BLaER1 treated with 17β-estradiol and CSF1 and Interleukin-3, amounts not matched to agents 10 nM and 100 nM (cell line): ENCODE measurements at regions not wholly inside any gene's neighbourhood (a gene's known extent, or its start where the extent isn't known, plus 50 kb on each side); places are given as distances from the start of the nearest gene placed in this dataset.
"Not testable (repeated sequence)": the region's sequence is repeated elsewhere in the genome, so short reads cannot be mapped to it uniquely, and the experiment has no call there.

Experiments used
- H3K27ac ChIP-seq, 11 experiments: shearing (Covaris generic); formaldehyde crosslinking; 2 replicates each; pipeline ENCODE4 v1.8.1; 2022
- H3K27me3 ChIP-seq, 11 experiments: shearing (Covaris generic); formaldehyde crosslinking; 2 replicates each; pipeline ENCODE4 v1.8.1; 2022
- H3K36me3 ChIP-seq, 11 experiments: shearing (Covaris generic); formaldehyde crosslinking; 2 replicates each; pipeline ENCODE4 v1.8.1; 2022
- H3K4me1 ChIP-seq, 10 experiments: shearing (Covaris generic); formaldehyde crosslinking; 2 replicates each; pipeline ENCODE4 v1.8.1; 2022
- H3K4me2 ChIP-seq, 11 experiments: shearing (Covaris generic); formaldehyde crosslinking; 2 replicates each; pipeline ENCODE4 v1.8.1; 2022
- H3K4me3 ChIP-seq, 10 experiments: shearing (Covaris generic); formaldehyde crosslinking; 2 replicates each; pipeline ENCODE4 v1.8.1; 2022
- H3K9ac ChIP-seq, 11 experiments: shearing (Covaris generic); formaldehyde crosslinking; 2 replicates each; pipeline ENCODE4 v1.8.1; 2022
- H3K9me3 ChIP-seq, 11 experiments: shearing (Covaris generic); formaldehyde crosslinking; replicated peaks in 1 of 11; 2 replicates each; pipeline ENCODE4 v1.8.1; 2022
- H4K20me1 ChIP-seq, 11 experiments: shearing (Covaris generic); formaldehyde crosslinking; 2 replicates each; pipeline ENCODE4 v1.8.1; 2022
- Cebpa-rat ChIP-seq, 11 experiments: shearing (Covaris generic); IDR thresholded peaks; 2 replicates each; pipeline ENCODE4 v1.8.1; 2022

DNA sequence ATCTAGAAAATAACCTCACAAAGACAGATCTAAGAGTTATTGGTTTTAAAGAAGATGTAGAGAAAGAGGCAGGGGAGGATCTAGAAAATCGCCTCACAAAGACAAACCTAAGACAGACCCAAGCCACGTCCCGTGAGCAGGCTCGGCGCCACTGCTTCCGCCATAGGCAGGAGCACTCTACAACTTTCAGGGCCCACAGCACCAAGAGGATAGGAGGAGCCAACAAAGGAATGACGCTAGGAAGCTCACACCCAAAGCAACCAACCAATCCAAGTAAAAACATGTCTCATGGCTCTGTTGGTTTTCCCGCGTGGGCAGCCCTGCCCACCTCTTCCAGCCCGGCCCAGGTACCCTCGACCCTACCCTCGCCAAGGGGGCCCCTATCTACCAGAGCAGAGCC is 4167.4 kb upstream of the OR11H1 start:
- no peak overlapping the region for H3K27ac ChIP-seq
- no peak for TF ChIP-seq Cebpa-rat (IDR thresholded peaks at IDR 0.05)
- H3K9ac ChIP-seq: no peak overlapping the region
- H3K4me1 ChIP-seq: no peaks in the 10 kb centered on the region
- no peaks in the 10 kb centered on the region for H3K27me3 ChIP-seq
- peaks cover 0 to 8% (median 0%) of the 10 kb centered on the region in 11 experiments; a peak in 2 of 22 replicates for H3K9me3 ChIP-seq
- H3K36me3 ChIP-seq: no peaks in the 10 kb centered on the region
- H3K4me3 ChIP-seq: no peak overlapping the region
- H3K4me2 ChIP-seq: no peak overlapping the region
- H4K20me1 ChIP-seq: no peaks in the 10 kb centered on the region

DNA sequence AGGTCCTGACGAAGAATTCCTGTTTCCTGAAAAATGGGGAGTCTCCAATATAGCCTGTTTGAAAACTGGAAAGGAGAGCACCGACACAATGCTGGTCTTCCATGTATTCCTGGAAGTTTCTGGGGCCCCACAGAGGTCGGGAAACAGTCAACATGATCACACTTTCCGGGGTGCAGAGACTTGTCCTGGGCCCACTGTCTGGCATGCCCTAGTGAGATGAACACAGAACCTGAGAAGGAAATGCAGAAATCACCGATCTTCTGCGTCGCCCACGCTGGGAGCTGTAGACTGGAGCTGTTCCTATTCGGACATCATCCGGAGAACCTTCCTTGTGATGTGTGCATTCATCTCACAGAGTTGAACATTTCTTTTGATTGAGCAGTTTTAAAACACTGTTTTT is 4166.5 kb upstream of the OR11H1 start:
- H3K27ac ChIP-seq, H3K4me2 ChIP-seq, H3K36me3 ChIP-seq, H3K4me1 ChIP-seq, H3K27me3 ChIP-seq, H4K20me1 ChIP-seq, H3K9ac ChIP-seq, H3K4me3 ChIP-seq, H3K9me3 ChIP-seq: not testable (repeated sequence)

DNA sequence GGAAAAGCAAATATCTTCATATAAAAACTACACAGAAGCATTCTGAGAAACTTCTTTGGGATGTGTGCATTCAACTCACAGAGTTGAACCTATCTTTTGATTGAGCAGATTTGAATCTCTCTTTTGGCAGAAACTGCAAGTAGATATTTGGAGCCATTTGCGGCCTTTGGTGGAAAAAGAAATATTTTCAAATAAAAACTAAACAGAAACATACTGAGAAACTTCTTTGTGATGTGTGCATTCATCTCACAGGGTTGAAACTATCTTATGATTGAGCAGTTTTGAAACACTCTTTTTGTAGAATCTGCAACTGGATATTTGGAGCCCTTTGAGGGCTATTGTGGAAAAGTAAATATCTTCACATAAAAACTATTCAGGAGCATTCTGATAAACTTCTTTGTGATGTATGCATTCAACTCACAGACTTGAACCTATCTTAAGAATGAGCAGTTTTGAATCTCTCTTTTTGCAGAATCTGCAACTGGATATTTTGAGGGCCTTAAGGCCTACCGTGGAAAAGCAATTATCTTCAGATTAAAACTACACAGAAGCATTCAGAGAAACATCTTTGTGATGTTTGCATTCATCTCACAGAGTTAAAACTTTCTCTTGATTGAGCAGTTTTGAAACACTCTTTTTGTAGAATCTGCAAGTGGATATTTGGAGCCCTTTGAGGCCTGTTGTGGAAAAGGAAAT is 4158.2 kb upstream of the OR11H1 start:
- not testable (repeated sequence) for H3K36me3 ChIP-seq

DNA sequence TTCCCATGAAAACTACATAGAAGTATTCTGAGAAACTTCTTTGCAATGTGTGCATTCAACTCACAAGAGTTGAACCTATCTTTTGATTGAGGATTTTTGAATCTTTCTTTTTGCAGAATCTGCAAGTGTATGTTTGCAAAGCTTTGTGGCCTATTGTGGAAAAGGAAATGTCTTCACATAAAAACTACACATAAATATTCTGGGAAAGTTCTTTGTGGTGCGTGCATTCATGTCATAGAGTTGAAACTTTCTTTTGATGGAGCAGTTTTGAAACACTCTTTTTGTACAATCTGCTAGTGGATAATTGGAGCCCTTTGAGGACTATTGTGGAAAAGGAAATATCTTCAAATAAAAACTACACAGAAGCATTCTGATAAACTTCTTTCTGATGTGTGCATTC is 4157.7 kb upstream of the OR11H1 start:
- H3K27ac ChIP-seq, H3K9me3 ChIP-seq, H3K4me2 ChIP-seq, H3K4me1 ChIP-seq, H3K36me3 ChIP-seq, H3K4me3 ChIP-seq, H3K9ac ChIP-seq, H3K27me3 ChIP-seq, H4K20me1 ChIP-seq: not testable (repeated sequence)

More for the DNA sequence above, 4158.2 kb upstream of the OR11H1 start:
- H3K9me3 ChIP-seq, H4K20me1 ChIP-seq, H3K4me3 ChIP-seq, H3K4me1 ChIP-seq, H3K27ac ChIP-seq, H3K27me3 ChIP-seq, H3K9ac ChIP-seq, H3K4me2 ChIP-seq: not testable (repeated sequence)
